ENCODE measurements at regions not wholly inside any gene's neighbourhood (a gene's known extent, or its start where the extent isn't known, plus 50 kb on each side); places are given as distances from the start of the nearest gene placed in this dataset.

DNA sequence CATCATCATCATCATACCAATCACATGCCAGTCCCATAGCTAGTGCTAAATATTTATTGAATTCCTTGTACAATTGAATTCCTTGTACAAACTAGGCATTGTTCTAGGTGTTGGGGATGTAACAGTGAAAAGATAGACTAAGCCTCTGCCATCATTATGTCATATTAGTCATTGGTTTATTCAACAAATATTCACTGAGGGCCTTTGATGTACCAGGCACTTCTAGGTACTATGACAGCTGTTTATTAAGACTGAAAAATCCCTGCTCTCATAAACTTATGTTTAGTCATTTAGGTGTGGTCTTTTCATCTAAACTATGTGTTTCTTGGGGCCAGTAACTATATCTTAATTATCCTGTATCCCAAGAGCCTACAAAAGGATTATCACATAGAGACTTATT lies 412.3 kb upstream of the ETAA1 start:
- TF ChIP-seq, protein P1, sequence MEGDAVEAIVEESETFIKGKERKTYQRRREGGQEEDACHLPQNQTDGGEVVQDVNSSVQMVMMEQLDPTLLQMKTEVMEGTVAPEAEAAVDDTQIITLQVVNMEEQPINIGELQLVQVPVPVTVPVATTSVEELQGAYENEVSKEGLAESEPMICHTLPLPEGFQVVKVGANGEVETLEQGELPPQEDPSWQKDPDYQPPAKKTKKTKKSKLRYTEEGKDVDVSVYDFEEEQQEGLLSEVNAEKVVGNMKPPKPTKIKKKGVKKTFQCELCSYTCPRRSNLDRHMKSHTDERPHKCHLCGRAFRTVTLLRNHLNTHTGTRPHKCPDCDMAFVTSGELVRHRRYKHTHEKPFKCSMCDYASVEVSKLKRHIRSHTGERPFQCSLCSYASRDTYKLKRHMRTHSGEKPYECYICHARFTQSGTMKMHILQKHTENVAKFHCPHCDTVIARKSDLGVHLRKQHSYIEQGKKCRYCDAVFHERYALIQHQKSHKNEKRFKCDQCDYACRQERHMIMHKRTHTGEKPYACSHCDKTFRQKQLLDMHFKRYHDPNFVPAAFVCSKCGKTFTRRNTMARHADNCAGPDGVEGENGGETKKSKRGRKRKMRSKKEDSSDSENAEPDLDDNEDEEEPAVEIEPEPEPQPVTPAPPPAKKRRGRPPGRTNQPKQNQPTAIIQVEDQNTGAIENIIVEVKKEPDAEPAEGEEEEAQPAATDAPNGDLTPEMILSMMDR (conservative IDR thresholded peaks at IDR 0.05): no peak
- H3K9ac ChIP-seq (ENCODE audit: extremely low read depth, insufficient read length, low read length): no peak overlapping the region
- no peak overlapping the region for H4K5ac ChIP-seq (ENCODE audit: insufficient read length, low read depth, low read length)
- H3K79me1 ChIP-seq (ENCODE audit: insufficient read depth, low read depth, low read length, poor library complexity, severe bottlenecking): no peaks in the 10 kb centered on the region
- H3K79me2 ChIP-seq (ENCODE audit: insufficient read depth, low read length): no peaks in the 10 kb centered on the region
- no peak overlapping the region for H2BK15ac ChIP-seq (ENCODE audit: low read depth, low read length)
- H3K23me2 ChIP-seq (ENCODE audit: insufficient read length, low read depth, low read length, poor library complexity, severe bottlenecking): no peaks in the 10 kb centered on the region
- H2AK5ac ChIP-seq (ENCODE audit: insufficient read length, low read length): no peak overlapping the region
- no peak overlapping the region for H4K91ac ChIP-seq (ENCODE audit: insufficient read length, low read depth, low read length)
- Mint-ChIP-seq H3K27me3 (ENCODE audit: low read depth) (no peaks in the 10 kb centered on the region), H3K4me3 (no peak overlapping the region), H3K9me3 (no peaks in the 10 kb centered on the region), H3K36me3 (ENCODE audit: insufficient read depth in 1 of 3, low read depth in 3 of 3) (no peaks in the 10 kb centered on the region), H3K4me1 (no peaks in the 10 kb centered on the region), H3K27ac (no peak overlapping the region)
- no peak overlapping the region for H2BK120ac ChIP-seq (ENCODE audit: low read depth, low read length, poor library complexity, severe bottlenecking)
- no peak overlapping the region for H3K14ac ChIP-seq (ENCODE audit: insufficient read depth, low read length)
- no peaks in the 10 kb centered on the region for H3K4me1 ChIP-seq (ENCODE audit: insufficient read depth, low read length)
- no peak overlapping the region for H3K23ac ChIP-seq (ENCODE audit: insufficient read length, low read depth, low read length)
- no peaks in the 10 kb centered on the region for H4K20me1 ChIP-seq (ENCODE audit: control insufficient read depth, insufficient read depth, insufficient read length)
- no peak overlapping the region for H4K8ac ChIP-seq (replicated peaks; ENCODE audit: insufficient read length, low read depth, low read length)
- DNase-seq: no peak
- no peak overlapping the region for H3K56ac ChIP-seq (ENCODE audit: insufficient read length, low read depth, low read length)
- H3K4me2 ChIP-seq (ENCODE audit: insufficient read depth, insufficient read length, low read length): no peak overlapping the region
- no peaks in the 10 kb centered on the region for H3K9me3 ChIP-seq (ENCODE audit: control insufficient read depth, low read depth, low read length)
- no peak overlapping the region for H2AFZ ChIP-seq (ENCODE audit: low read length)
- no peak overlapping the region for H3K18ac ChIP-seq (ENCODE audit: insufficient read length, low read depth, low read length)
- no peak overlapping the region for H2BK12ac ChIP-seq (ENCODE audit: insufficient read length, low read depth, low read length)
- no peaks in the 10 kb centered on the region for H3K27me3 ChIP-seq (ENCODE audit: insufficient read depth, low read length)
- no peak overlapping the region for H3K27ac ChIP-seq (ENCODE audit: insufficient read length, low read depth, low read length)
- H3K4ac ChIP-seq (ENCODE audit: low read depth, low read length): no peak overlapping the region
- H2BK5ac ChIP-seq (ENCODE audit: insufficient read length, low read length): no peak overlapping the region
- H2BK20ac ChIP-seq (ENCODE audit: low read depth, low read length, poor library complexity, severe bottlenecking): no peak overlapping the region
- H3T11ph ChIP-seq (ENCODE audit: low read length): no peak overlapping the region

Measured in H9 (cell line).